Liver (tissue), 8 donors: ENCODE measurements at regions not wholly inside any gene's neighbourhood (a gene's known extent, or its start where the extent isn't known, plus 50 kb on each side); places are given as distances from the start of the nearest gene placed in this dataset.

Experiments used
- DNase-seq: peaks from one replicate; pipeline ENCODE4 v3.0.0-alpha.2; 2017; ENCODE audit warnings: low spot score
- H3K27ac ChIP-seq, 2 donors: one replicate each; pipeline ENCODE4 v1.7.0; 2013; ENCODE audit warnings: inconsistent platforms in 2 of 2, low read length in 2 of 2, control low read depth in 1 of 2, low read depth in 1 of 2, mild to moderate bottlenecking in 1 of 2
- H3K27me3 ChIP-seq, 4 donors: one replicate each; pipeline versions ENCODE4 v1.6.1 to v1.7.0; 2013; ENCODE audit warnings: low read length in 3 of 4, inconsistent platforms in 1 of 4, mild to moderate bottlenecking in 1 of 4, moderate library complexity in 1 of 4; ENCODE audit not compliant: control insufficient read depth in 4 of 4, insufficient read depth in 4 of 4
- H3K36me3 ChIP-seq, 4 donors: one replicate each; pipeline versions ENCODE4 v1.6.1 to v1.7.0; 2013; ENCODE audit warnings: low read length in 3 of 4, mild to moderate bottlenecking in 3 of 4, low read depth in 1 of 4, moderate library complexity in 1 of 4; ENCODE audit not compliant: control insufficient read depth in 4 of 4, insufficient read depth in 3 of 4
- H3K4me1 ChIP-seq, 4 donors: one replicate each; pipeline versions ENCODE4 v1.6.1 to v1.7.0; 2013; ENCODE audit warnings: low read length in 3 of 4, mild to moderate bottlenecking in 3 of 4, moderate library complexity in 1 of 4; ENCODE audit not compliant: control insufficient read depth in 4 of 4, insufficient read depth in 4 of 4
- H3K4me3 ChIP-seq, 3 donors: one replicate each; pipeline versions ENCODE4 v1.6.1 to v1.7.0; 2013; ENCODE audit warnings: low read length in 3 of 3, control low read depth in 1 of 3, low read depth in 1 of 3, mild to moderate bottlenecking in 1 of 3
- H3K9ac ChIP-seq, 2 donors: one replicate each; pipeline ENCODE4 v1.7.0; 2013; ENCODE audit warnings: low read length in 2 of 2, mild to moderate bottlenecking in 2 of 2, moderate library complexity in 2 of 2, control low read depth in 1 of 2, low read depth in 1 of 2
- H3K9me3 ChIP-seq, 4 donors: one replicate each; pipeline versions ENCODE4 v1.6.1 to v1.7.0; 2013; ENCODE audit warnings: low read length in 3 of 4; ENCODE audit not compliant: control insufficient read depth in 4 of 4
- EGR1 ChIP-seq, 2 donors: IDR thresholded peaks; 2 replicates each; pipeline ENCODE4 v1.6.1; 2016 to 2018; ENCODE audit warnings: antibody characterized with exemption in 2 of 2, low read depth in 2 of 2
- FOXA1 ChIP-seq: IDR thresholded peaks from 2 replicates; pipeline ENCODE4 v1.6.1; 2016; ENCODE audit warnings: antibody characterized with exemption
- FOXA2 ChIP-seq: IDR thresholded peaks from 2 replicates; pipeline ENCODE4 v1.6.1; 2016; ENCODE audit warnings: antibody characterized with exemption
- GABPA ChIP-seq, 2 donors: IDR thresholded peaks in 1 of 2; conservative IDR thresholded peaks in 1 of 2; 2 replicates each; pipeline ENCODE4 v1.6.1; 2016; ENCODE audit warnings: antibody characterized with exemption in 2 of 2, mild to moderate bottlenecking in 1 of 2, moderate library complexity in 1 of 2
- HNF4A ChIP-seq, 2 donors: conservative IDR thresholded peaks; 2 replicates each; pipeline ENCODE4 v1.6.1; 2016; ENCODE audit warnings: antibody characterized with exemption in 2 of 2, mild to moderate bottlenecking in 2 of 2
- HNF4G ChIP-seq: IDR thresholded peaks from 2 replicates; pipeline ENCODE4 v1.6.1; 2016; ENCODE audit warnings: antibody characterized with exemption
- RXRA ChIP-seq, 2 donors: IDR thresholded peaks; 2 replicates each; pipeline ENCODE4 v1.6.1; 2017 to 2018; ENCODE audit warnings: antibody characterized with exemption in 2 of 2, mild to moderate bottlenecking in 1 of 2
- TAF1 ChIP-seq: conservative IDR thresholded peaks from 2 replicates; pipeline ENCODE4 v1.6.1; 2016; ENCODE audit warnings: antibody characterized with exemption, mild to moderate bottlenecking
- YY1 ChIP-seq: IDR thresholded peaks from 2 replicates; pipeline ENCODE4 v1.6.1; 2016; ENCODE audit warnings: antibody characterized with exemption, mild to moderate bottlenecking
- ZBTB33 ChIP-seq: IDR thresholded peaks from 2 replicates; pipeline ENCODE4 v1.6.1; 2016; ENCODE audit warnings: antibody characterized with exemption
- WGBS: extraction: QIAGEN DNeasy Blood & Tissue Kit; methylation state at CpG from one replicate; pipeline ENCODE4 v1.1.7; 2013; 5-methylcytosine and 5-hydroxymethylcytosine counted together
- TF ChIP-seq, protein P1 (sequence below): fragments of 150-350 bp; IDR thresholded peaks from 2 replicates; pipeline ENCODE4 v1.5.1; 2017; ENCODE audit warnings: improper control_type of control experiment, low read depth, low read length; ENCODE audit not compliant: missing input control
- TF ChIP-seq, protein P2 (sequence below): IDR thresholded peaks from 2 replicates; pipeline ENCODE4 v1.6.1; 2016; ENCODE audit warnings: antibody characterized with exemption, mild to moderate bottlenecking
- donor health status: healthy.
- donor health status: healthy.
- donor health status: healthy.
- donor health status: healthy.
- donor health status: healthy.

- no peaks in the 10 kb centered on the region for H3K27me3 ChIP-seq
- no peak overlapping the region for H3K9ac ChIP-seq
- no peaks in the 10 kb centered on the region for H3K4me1 ChIP-seq
- H3K9me3 ChIP-seq: peaks cover 2 to 4% (median 3%) of the 10 kb centered on the region in 4 donors
- TF ChIP-seq, protein P1, sequence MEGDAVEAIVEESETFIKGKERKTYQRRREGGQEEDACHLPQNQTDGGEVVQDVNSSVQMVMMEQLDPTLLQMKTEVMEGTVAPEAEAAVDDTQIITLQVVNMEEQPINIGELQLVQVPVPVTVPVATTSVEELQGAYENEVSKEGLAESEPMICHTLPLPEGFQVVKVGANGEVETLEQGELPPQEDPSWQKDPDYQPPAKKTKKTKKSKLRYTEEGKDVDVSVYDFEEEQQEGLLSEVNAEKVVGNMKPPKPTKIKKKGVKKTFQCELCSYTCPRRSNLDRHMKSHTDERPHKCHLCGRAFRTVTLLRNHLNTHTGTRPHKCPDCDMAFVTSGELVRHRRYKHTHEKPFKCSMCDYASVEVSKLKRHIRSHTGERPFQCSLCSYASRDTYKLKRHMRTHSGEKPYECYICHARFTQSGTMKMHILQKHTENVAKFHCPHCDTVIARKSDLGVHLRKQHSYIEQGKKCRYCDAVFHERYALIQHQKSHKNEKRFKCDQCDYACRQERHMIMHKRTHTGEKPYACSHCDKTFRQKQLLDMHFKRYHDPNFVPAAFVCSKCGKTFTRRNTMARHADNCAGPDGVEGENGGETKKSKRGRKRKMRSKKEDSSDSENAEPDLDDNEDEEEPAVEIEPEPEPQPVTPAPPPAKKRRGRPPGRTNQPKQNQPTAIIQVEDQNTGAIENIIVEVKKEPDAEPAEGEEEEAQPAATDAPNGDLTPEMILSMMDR: no peak
- H3K4me3 ChIP-seq: no peak overlapping the region
- no peak overlapping the region for H3K27ac ChIP-seq
- 69% methylated on average over 3 of the region's 3 CpGs for WGBS
- no peaks in the 10 kb centered on the region for H3K36me3 ChIP-seq
- DNase-seq: no peak
These were observed 894.4 kb downstream of the SORCS3 start for GRCh38 chr10:105535478-105535877.

DNA sequence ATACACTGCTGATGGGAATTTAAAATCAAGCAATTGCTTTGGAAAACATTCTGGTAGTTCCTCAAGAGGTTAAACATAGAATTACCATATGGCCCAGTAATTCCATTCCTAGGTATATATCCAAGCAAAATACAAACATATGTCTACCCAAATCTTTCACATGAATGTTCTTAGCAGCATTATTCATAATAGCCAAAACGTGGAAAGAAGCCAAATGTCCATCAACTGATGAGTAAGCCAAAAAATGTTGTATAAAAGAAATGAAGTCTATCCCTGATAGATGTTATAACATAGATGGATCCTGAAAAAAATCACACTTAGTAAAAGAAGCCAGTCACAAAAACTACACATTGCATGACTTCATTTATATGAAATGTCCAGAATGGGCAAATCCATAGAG, 893.0 kb downstream of the SORCS3 start:
- H3K9me3 ChIP-seq: peaks cover 2 to 4% (median 3%) of the 10 kb centered on the region in 4 donors
- H3K4me1 ChIP-seq: no peaks in the 10 kb centered on the region
- 34% methylated on average over 1 of the region's 1 CpG for whole genome bisulfite sequencing
- H3K27ac ChIP-seq: no peak overlapping the region
- no peaks in the 10 kb centered on the region for H3K36me3 ChIP-seq
- DNase-seq: no peak
- no peaks in the 10 kb centered on the region for H3K27me3 ChIP-seq
- no peak for TF ChIP-seq HNF4G
- TF ChIP-seq FOXA1: no peak
- TF ChIP-seq EGR1 (IDR thresholded peaks at IDR 0.05; ENCODE audit: low read depth in 2 of 2): no peak
- no peak for TF ChIP-seq TAF1
- TF ChIP-seq RXRA (IDR thresholded peaks at IDR 0.05): no peak
- no peak for TF ChIP-seq YY1
- TF ChIP-seq, protein P2, sequence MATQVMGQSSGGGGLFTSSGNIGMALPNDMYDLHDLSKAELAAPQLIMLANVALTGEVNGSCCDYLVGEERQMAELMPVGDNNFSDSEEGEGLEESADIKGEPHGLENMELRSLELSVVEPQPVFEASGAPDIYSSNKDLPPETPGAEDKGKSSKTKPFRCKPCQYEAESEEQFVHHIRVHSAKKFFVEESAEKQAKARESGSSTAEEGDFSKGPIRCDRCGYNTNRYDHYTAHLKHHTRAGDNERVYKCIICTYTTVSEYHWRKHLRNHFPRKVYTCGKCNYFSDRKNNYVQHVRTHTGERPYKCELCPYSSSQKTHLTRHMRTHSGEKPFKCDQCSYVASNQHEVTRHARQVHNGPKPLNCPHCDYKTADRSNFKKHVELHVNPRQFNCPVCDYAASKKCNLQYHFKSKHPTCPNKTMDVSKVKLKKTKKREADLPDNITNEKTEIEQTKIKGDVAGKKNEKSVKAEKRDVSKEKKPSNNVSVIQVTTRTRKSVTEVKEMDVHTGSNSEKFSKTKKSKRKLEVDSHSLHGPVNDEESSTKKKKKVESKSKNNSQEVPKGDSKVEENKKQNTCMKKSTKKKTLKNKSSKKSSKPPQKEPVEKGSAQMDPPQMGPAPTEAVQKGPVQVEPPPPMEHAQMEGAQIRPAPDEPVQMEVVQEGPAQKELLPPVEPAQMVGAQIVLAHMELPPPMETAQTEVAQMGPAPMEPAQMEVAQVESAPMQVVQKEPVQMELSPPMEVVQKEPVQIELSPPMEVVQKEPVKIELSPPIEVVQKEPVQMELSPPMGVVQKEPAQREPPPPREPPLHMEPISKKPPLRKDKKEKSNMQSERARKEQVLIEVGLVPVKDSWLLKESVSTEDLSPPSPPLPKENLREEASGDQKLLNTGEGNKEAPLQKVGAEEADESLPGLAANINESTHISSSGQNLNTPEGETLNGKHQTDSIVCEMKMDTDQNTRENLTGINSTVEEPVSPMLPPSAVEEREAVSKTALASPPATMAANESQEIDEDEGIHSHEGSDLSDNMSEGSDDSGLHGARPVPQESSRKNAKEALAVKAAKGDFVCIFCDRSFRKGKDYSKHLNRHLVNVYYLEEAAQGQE: no peak
- no peak for TF ChIP-seq HNF4A (conservative IDR thresholded peaks at IDR 0.05)
- TF ChIP-seq, protein P1: no peak
- TF ChIP-seq FOXA2: no peak
- no peak for TF ChIP-seq ZBTB33
- TF ChIP-seq GABPA (IDR thresholded peaks at IDR 0.05 in 1 of 2, conservative IDR thresholded peaks at IDR 0.05 in 1 of 2): no peak
- no peak overlapping the region for H3K4me3 ChIP-seq
- no peak overlapping the region for H3K9ac ChIP-seq
